Neural cell (in vitro differentiated cells): ENCODE measurements at regions not wholly inside any gene's neighbourhood (a gene's known extent, or its start where the extent isn't known, plus 50 kb on each side); places are given as distances from the start of the nearest gene placed in this dataset.

Experiments
- H2AFZ ChIP-seq: fragments of 200-600, 300-800 bp; sonication (generic), shearing (Covaris generic); 2 replicates; pipeline ENCODE4 v1.6.0; 2014; ENCODE audit warnings: low read depth, mild to moderate bottlenecking, antibody characterized with exemption, low read length, moderate library complexity
- H3F3A ChIP-seq: fragments of 200-600 bp; shearing (Covaris generic); 2 replicates; pipeline ENCODE4 v1.6.1; 2016; ENCODE audit warnings: mild to moderate bottlenecking, moderate library complexity, mixed read lengths, antibody characterized with exemption, low read length; ENCODE audit not compliant: insufficient read depth, poor library complexity, severe bottlenecking
- H3K27ac ChIP-seq: fragments of 200-600, 300-800 bp; sonication (generic), shearing (Covaris generic); 2 replicates; pipeline ENCODE4 v1.5.1; 2014; ENCODE audit warnings: mild to moderate bottlenecking, low read length, moderate library complexity
- H3K27me3 ChIP-seq: fragments of 300-800, 200-600 bp; sonication (generic), shearing (Covaris generic); 2 replicates; pipeline ENCODE4 v1.6.0; 2014; ENCODE audit warnings: mild to moderate bottlenecking, low read depth, low read length, moderate library complexity; ENCODE audit not compliant: insufficient read depth
- H3K36me3 ChIP-seq: fragments of 300-800, 200-600 bp; sonication (generic), shearing (Covaris generic); 2 replicates; pipeline ENCODE4 v1.5.1; 2014; ENCODE audit warnings: mild to moderate bottlenecking, antibody characterized with exemption, low read length, moderate library complexity; ENCODE audit not compliant: insufficient read depth
- H3K4me2 ChIP-seq: fragments of 300-800, 200-600 bp; sonication (generic), shearing (Covaris generic); 2 replicates; pipeline ENCODE4 v1.6.0; 2014; ENCODE audit warnings: mild to moderate bottlenecking, low read length
- H3K4me3 ChIP-seq: fragments of 300-800, 200-600 bp; sonication (generic), shearing (Covaris generic); 2 replicates; pipeline ENCODE4 v1.5.1; 2014; ENCODE audit warnings: mild to moderate bottlenecking, low read length, moderate library complexity
- H3K79me2 ChIP-seq: fragments of 200-600 bp; shearing (Covaris generic); replicated peaks from 2 replicates; pipeline ENCODE4 v1.6.0; 2014; ENCODE audit warnings: mild to moderate bottlenecking, low read length, moderate library complexity; ENCODE audit not compliant: insufficient read depth
- H3K9ac ChIP-seq: fragments of 300-800, 200-600 bp; sonication (generic), shearing (Covaris generic); 2 replicates; pipeline ENCODE4 v1.6.1; 2016; ENCODE audit warnings: mild to moderate bottlenecking, low read length, mixed read lengths
- H3K9me2 ChIP-seq: fragments of 200-600 bp; shearing (Covaris generic); 2 replicates; pipeline ENCODE4 v1.6.1; 2016; ENCODE audit warnings: mild to moderate bottlenecking, low read length, mixed read lengths; ENCODE audit not compliant: insufficient read depth
- H3K9me3 ChIP-seq: fragments of 200-600, 300-800 bp; sonication (generic), shearing (Covaris generic); 2 replicates; pipeline ENCODE4 v1.6.1; 2016; ENCODE audit warnings: mild to moderate bottlenecking, mixed run types, low read length, moderate library complexity, mixed read lengths
- H4K20me1 ChIP-seq: fragments of 200-600 bp; shearing (Covaris generic); 2 replicates; pipeline ENCODE4 v1.6.1; 2016; ENCODE audit warnings: mild to moderate bottlenecking, mixed run types; ENCODE audit not compliant: insufficient read depth
- CTCF ChIP-seq: fragments of 450-650 bp; IDR thresholded peaks from 2 replicates; pipeline ENCODE4 v1.5.1; 2014; ENCODE audit warnings: antibody characterized with exemption, mild to moderate bottlenecking, moderate library complexity; ENCODE audit not compliant: poor library complexity, severe bottlenecking
- EP300 ChIP-seq: fragments of 450-650 bp; conservative IDR thresholded peaks from 2 replicates; pipeline ENCODE4 v1.6.1; 2014; ENCODE audit warnings: antibody characterized with exemption, mild to moderate bottlenecking, moderate library complexity; ENCODE audit not compliant: poor library complexity, severe bottlenecking
- EZH2 ChIP-seq: fragments of 200-600, 300-800 bp; shearing (Covaris generic), sonication (generic); IDR thresholded peaks from 2 replicates; pipeline ENCODE4 v1.6.1; 2014; ENCODE audit warnings: antibody characterized with exemption, low read length, borderline replicate concordance, mild to moderate bottlenecking; ENCODE audit not compliant: insufficient read depth, poor library complexity, severe bottlenecking
- MXI1 ChIP-seq: fragments of 450-650 bp; conservative IDR thresholded peaks from 2 replicates; pipeline ENCODE4 v1.6.1; 2014; ENCODE audit warnings: antibody characterized with exemption, mild to moderate bottlenecking; ENCODE audit not compliant: poor library complexity, severe bottlenecking
- POLR2AphosphoS5 ChIP-seq: IDR thresholded peaks from 2 replicates; pipeline ENCODE4 v1.6.1; 2012
- RAD21 ChIP-seq: fragments of 450-650 bp; conservative IDR thresholded peaks from 2 replicates; pipeline ENCODE4 v1.6.1; 2014; ENCODE audit warnings: antibody characterized with exemption, mild to moderate bottlenecking, moderate library complexity
- REST ChIP-seq: IDR thresholded peaks from 2 replicates; pipeline ENCODE4 v1.6.1; 2012; ENCODE audit warnings: borderline replicate concordance
- SMC3 ChIP-seq: fragments of 450-650 bp; conservative IDR thresholded peaks from 2 replicates; pipeline ENCODE4 v1.6.1; 2014; ENCODE audit warnings: antibody characterized with exemption, mild to moderate bottlenecking, moderate library complexity; ENCODE audit not compliant: poor library complexity
- TAF1 ChIP-seq: IDR thresholded peaks from 2 replicates; pipeline ENCODE4 v1.6.1; 2012; ENCODE audit warnings: low read depth

GRCh38 chr2:100195942-100196341 is 53.6 kb upstream of the AFF3 start:
- no peaks in the 10 kb centered on the region for H3K9me3 ChIP-seq
- no peaks in the 10 kb centered on the region for H4K20me1 ChIP-seq
- H3K9ac ChIP-seq, result no peak overlapping the region
- H3K27me3 ChIP-seq, result no peaks in the 10 kb centered on the region
- H3K36me3 ChIP-seq, result no peaks in the 10 kb centered on the region
- H3K27ac ChIP-seq, result no peak overlapping the region
- H2AFZ ChIP-seq, result no peak overlapping the region
- H3K79me2 ChIP-seq, result no peaks in the 10 kb centered on the region
- no peak overlapping the region for H3K4me2 ChIP-seq
- no peaks in the 10 kb centered on the region for H3K9me2 ChIP-seq
- TF ChIP-seq CTCF (no peak), POLR2AphosphoS5 (no peak), SMC3 (no peak), RAD21 (no peak), TAF1 (no peak), EP300 (no peak), EZH2 (no peak), MXI1 (no peak), REST (no peak)
- H3K4me3 ChIP-seq, result no peak overlapping the region
- H3F3A ChIP-seq, result no peaks in the 10 kb centered on the region

GRCh38 chr2:100194951-100195350 is 52.6 kb upstream of the AFF3 start:
- no peaks in the 10 kb centered on the region for H3K27me3 ChIP-seq
- no peak overlapping the region for H3K4me2 ChIP-seq
- no peaks in the 10 kb centered on the region for H3K9me2 ChIP-seq
- H3K9ac ChIP-seq, result no peak overlapping the region
- no peak overlapping the region for H3K4me3 ChIP-seq
- H3K9me3 ChIP-seq, result no peaks in the 10 kb centered on the region
- no peak overlapping the region for H3K27ac ChIP-seq
- H3K36me3 ChIP-seq, result no peaks in the 10 kb centered on the region
- H3K79me2 ChIP-seq, result no peaks in the 10 kb centered on the region
- H4K20me1 ChIP-seq, result no peaks in the 10 kb centered on the region
- H2AFZ ChIP-seq, result no peak overlapping the region
- TF ChIP-seq MXI1 (no peak), SMC3 (no peak), CTCF (no peak), REST (no peak), EZH2 (no peak), TAF1 (no peak), EP300 (no peak), POLR2AphosphoS5 (no peak), RAD21 (no peak)
- H3F3A ChIP-seq, result no peaks in the 10 kb centered on the region
